HepG2 (cell line): ENCODE measurements at regions not wholly inside any gene's neighbourhood (a gene's known extent, or its start where the extent isn't known, plus 50 kb on each side); places are given as distances from the start of the nearest gene placed in this dataset.

ENCODE experiments used
- ASH2L ChIP-seq: fragments of 300-600, 200-600 bp; sonication (generic); IDR thresholded peaks from 2 replicates; pipeline ENCODE4 v1.7.0; 2017; ENCODE audit warnings: low read depth, mild to moderate bottlenecking, moderate library complexity, mixed read lengths, low read length; ENCODE audit not compliant: insufficient read length
- CTCF ChIP-seq: sonication (generic); formaldehyde crosslinking; IDR thresholded peaks from 2 replicates; pipeline ENCODE4 v1.5.0; 2020; ENCODE audit warnings: mild to moderate bottlenecking, missing genetic modification reagents, moderate library complexity
- EZH2 ChIP-seq: conservative IDR thresholded peaks from 2 replicates; pipeline ENCODE4 v1.6.1; 2012; ENCODE audit warnings: mild to moderate bottlenecking, low read depth, low read length, moderate library complexity
- FOXM1 ChIP-seq: sonication (generic); formaldehyde crosslinking; IDR thresholded peaks from 2 replicates; pipeline ENCODE4 v1.5.0; 2020; ENCODE audit warnings: missing genetic modification reagents
- ZNF10 ChIP-seq: sonication (generic); formaldehyde crosslinking; IDR thresholded peaks from 2 replicates; pipeline ENCODE4 v1.4.0; 2020; ENCODE audit warnings: mild to moderate bottlenecking, low read depth, missing genetic modification reagents, borderline replicate concordance
- ZNF24 ChIP-seq: fragments of 450-650 bp; IDR thresholded peaks from 2 replicates; pipeline ENCODE4 v1.6.1; 2017; ENCODE audit warnings: antibody characterized with exemption, mild to moderate bottlenecking
- ZSCAN20 ChIP-seq: sonication (generic); formaldehyde crosslinking; IDR thresholded peaks from 2 replicates; pipeline ENCODE4 v1.4.0; 2020; ENCODE audit warnings: missing genetic modification reagents, mild to moderate bottlenecking, borderline replicate concordance
- TF ChIP-seq, protein P1 (sequence below): sonication (generic); formaldehyde crosslinking; IDR thresholded peaks from 2 replicates; pipeline ENCODE4 v1.5.0; 2020; ENCODE audit warnings: mild to moderate bottlenecking, missing genetic modification reagents, borderline replicate concordance

GRCh38 chr16:56093055-56093454 is 98.2 kb upstream of the GNAO1 start:
- no peak for TF ChIP-seq ZSCAN20
- TF ChIP-seq ASH2L = no peak
- TF ChIP-seq ZNF10 (CRISPR knock-in tag) = no peak
- TF ChIP-seq EZH2 = no peak
- TF ChIP-seq FOXM1 (CRISPR knock-in tag) = no peak
- TF ChIP-seq, protein P1, sequence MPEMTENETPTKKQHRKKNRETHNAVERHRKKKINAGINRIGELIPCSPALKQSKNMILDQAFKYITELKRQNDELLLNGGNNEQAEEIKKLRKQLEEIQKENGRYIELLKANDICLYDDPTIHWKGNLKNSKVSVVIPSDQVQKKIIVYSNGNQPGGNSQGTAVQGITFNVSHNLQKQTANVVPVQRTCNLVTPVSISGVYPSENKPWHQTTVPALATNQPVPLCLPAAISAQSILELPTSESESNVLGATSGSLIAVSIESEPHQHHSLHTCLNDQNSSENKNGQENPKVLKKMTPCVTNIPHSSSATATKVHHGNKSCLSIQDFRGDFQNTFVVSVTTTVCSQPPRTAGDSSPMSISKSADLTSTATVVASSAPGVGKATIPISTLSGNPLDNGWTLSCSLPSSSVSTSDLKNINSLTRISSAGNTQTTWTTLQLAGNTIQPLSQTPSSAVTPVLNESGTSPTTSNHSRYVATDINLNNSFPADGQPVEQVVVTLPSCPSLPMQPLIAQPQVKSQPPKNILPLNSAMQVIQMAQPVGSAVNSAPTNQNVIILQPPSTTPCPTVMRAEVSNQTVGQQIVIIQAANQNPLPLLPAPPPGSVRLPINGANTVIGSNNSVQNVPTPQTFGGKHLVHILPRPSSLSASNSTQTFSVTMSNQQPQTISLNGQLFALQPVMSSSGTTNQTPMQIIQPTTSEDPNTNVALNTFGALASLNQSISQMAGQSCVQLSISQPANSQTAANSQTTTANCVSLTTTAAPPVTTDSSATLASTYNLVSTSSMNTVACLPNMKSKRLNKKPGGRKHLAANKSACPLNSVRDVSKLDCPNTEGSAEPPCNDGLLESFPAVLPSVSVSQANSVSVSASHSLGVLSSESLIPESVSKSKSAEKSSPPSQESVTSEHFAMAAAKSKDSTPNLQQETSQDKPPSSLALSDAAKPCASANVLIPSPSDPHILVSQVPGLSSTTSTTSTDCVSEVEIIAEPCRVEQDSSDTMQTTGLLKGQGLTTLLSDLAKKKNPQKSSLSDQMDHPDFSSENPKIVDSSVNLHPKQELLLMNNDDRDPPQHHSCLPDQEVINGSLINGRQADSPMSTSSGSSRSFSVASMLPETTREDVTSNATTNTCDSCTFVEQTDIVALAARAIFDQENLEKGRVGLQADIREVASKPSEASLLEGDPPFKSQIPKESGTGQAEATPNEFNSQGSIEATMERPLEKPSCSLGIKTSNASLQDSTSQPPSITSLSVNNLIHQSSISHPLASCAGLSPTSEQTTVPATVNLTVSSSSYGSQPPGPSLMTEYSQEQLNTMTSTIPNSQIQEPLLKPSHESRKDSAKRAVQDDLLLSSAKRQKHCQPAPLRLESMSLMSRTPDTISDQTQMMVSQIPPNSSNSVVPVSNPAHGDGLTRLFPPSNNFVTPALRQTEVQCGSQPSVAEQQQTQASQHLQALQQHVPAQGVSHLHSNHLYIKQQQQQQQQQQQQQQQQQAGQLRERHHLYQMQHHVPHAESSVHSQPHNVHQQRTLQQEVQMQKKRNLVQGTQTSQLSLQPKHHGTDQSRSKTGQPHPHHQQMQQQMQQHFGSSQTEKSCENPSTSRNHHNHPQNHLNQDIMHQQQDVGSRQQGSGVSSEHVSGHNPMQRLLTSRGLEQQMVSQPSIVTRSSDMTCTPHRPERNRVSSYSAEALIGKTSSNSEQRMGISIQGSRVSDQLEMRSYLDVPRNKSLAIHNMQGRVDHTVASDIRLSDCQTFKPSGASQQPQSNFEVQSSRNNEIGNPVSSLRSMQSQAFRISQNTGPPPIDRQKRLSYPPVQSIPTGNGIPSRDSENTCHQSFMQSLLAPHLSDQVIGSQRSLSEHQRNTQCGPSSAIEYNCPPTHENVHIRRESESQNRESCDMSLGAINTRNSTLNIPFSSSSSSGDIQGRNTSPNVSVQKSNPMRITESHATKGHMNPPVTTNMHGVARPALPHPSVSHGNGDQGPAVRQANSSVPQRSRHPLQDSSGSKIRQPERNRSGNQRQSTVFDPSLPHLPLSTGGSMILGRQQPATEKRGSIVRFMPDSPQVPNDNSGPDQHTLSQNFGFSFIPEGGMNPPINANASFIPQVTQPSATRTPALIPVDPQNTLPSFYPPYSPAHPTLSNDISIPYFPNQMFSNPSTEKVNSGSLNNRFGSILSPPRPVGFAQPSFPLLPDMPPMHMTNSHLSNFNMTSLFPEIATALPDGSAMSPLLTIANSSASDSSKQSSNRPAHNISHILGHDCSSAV = no peak
- TF ChIP-seq CTCF = no peak
- no peak for TF ChIP-seq ZNF24
